NB4 (cell line): ENCODE measurements at regions not wholly inside any gene's neighbourhood (a gene's known extent, or its start where the extent isn't known, plus 50 kb on each side); places are given as distances from the start of the nearest gene placed in this dataset.

ENCODE experiments used
- CTCF ChIP-seq: IDR thresholded peaks from one replicate; pipeline ENCODE4 v1.5.1; 2012; ENCODE audit warnings: low read depth, low read length
- POLR2A ChIP-seq: IDR thresholded peaks from 2 replicates; pipeline ENCODE4 v1.6.1; 2011; ENCODE audit warnings: mild to moderate bottlenecking; ENCODE audit not compliant: insufficient read length; ENCODE audit errors: extremely low read depth

- TF ChIP-seq CTCF (no peak), POLR2A (no peak)
Measured at GRCh38 chr9:109845226-109845625, 65.2 kb downstream of the PALM2AKAP2 start.
